ENCODE measurements at regions not wholly inside any gene's neighbourhood (a gene's known extent, or its start where the extent isn't known, plus 50 kb on each side); places are given as distances from the start of the nearest gene placed in this dataset.

GRCh38 chr10:9015005-9015404 lies 960.5 kb downstream of the GATA3 start:
- TF ChIP-seq GATA3 (IDR thresholded peaks at IDR 0.05; ENCODE audit: low read depth, low read length), result no peak
- no peak for TF ChIP-seq GATA2 (IDR thresholded peaks at IDR 0.05; ENCODE audit: low read depth, low read length)

All from SH-SY5Y (cell line).